K562 (cell line): ENCODE measurements at regions not wholly inside any gene's neighbourhood (a gene's known extent, or its start where the extent isn't known, plus 50 kb on each side); places are given as distances from the start of the nearest gene placed in this dataset.

Source experiments
- ATAC-seq: fragments of 200-7000 bp; cut with Tn5 transposase; 3 replicates; pipeline ENCODE4 v1.9.1; 2020; ENCODE audit warnings: moderate library complexity
- BruUV-seq: library from RNA; stranded (reverse); fragments of 400-500 nt; replicated peaks from 2 replicates; lab custom pipeline; 2021; lab: Mats Ljungman, UMichigan
- CTCF ChIA-PET: fragments of 300-600 bp; formaldehyde crosslinking; extraction: SDS; loops from one replicate; lab custom pipeline; 2021; ENCODE audit warnings: low intra/inter-chr PET ratio; lab: Yijun Ruan, JAX
- POLR2A ChIA-PET: fragments of 300-600, 350-650 bp; sonication (Branson Sonifier 250); formaldehyde crosslinking; extraction: SDS; loops from one replicate; lab custom pipeline; 2021; ENCODE audit warnings: antibody characterized with exemption, inconsistent platforms; lab: Yijun Ruan, JAX
- DNase-seq, 4 experiments: peaks; one replicate each; pipeline versions ENCODE4 v3.0.0 to v3.0.0-alpha.2; 2011 to 2018; ENCODE audit warnings: low spot score in 3 of 4, mixed read lengths in 3 of 4; ENCODE audit errors: extremely low read depth in 1 of 4
- FAIRE-seq: peaks from 2 replicates; lab custom pipeline; 2011; peaks lifted over from hg19 to GRCh38; lab: Jason Lieb, UNC
- H2AFZ ChIP-seq: 2 replicates; pipeline ENCODE4 v1.6.0; 2011; ENCODE audit warnings: low read depth, low read length, control low read depth, inconsistent platforms
- H3K27ac ChIP-seq: fragments of 200-600 bp; 3 replicates; pipeline ENCODE4 v1.8.0; 2011; ENCODE audit warnings: low read depth, mild to moderate bottlenecking, control low read depth, inconsistent platforms, low read length, moderate library complexity, mixed read lengths; ENCODE audit errors: extremely low read depth
- H3K27me3 ChIP-seq, 2 experiments: fragments of 300-600 bp in 1 of 2; 2 replicates in 1 of 2; 3 replicates in 1 of 2; pipeline versions ENCODE4 v1.6.0 to v1.8.0; 2011; ENCODE audit warnings: inconsistent platforms in 2 of 2, low read length in 2 of 2, mild to moderate bottlenecking in 1 of 2, mixed read lengths in 1 of 2, moderate library complexity in 1 of 2; ENCODE audit not compliant: control insufficient read depth in 2 of 2, insufficient read depth in 2 of 2
- H3K36me3 ChIP-seq: fragments of 300-600 bp; 3 replicates; pipeline ENCODE4 v1.8.0; 2011; ENCODE audit warnings: mild to moderate bottlenecking, low read length, inconsistent platforms; ENCODE audit not compliant: control insufficient read depth, insufficient read depth
- H3K4me1 ChIP-seq, 2 experiments: fragments of 200-600 bp in 1 of 2; replicated peaks in 1 of 2; 2 replicates in 1 of 2; 3 replicates in 1 of 2; pipeline versions ENCODE4 v1.5.1 to v1.8.0; 2011; ENCODE audit warnings: inconsistent platforms in 2 of 2, low read length in 2 of 2, mild to moderate bottlenecking in 1 of 2, mixed read lengths in 1 of 2, moderate library complexity in 1 of 2; ENCODE audit not compliant: control insufficient read depth in 2 of 2, insufficient read depth in 2 of 2
- H3K4me2 ChIP-seq: 2 replicates; pipeline ENCODE4 v1.6.1; 2011; ENCODE audit warnings: low read length, control low read depth, inconsistent platforms, mixed read lengths; ENCODE audit not compliant: insufficient read depth
- H3K4me3 ChIP-seq: fragments of 200-600 bp; sonication (generic), shearing (Covaris generic); 2 replicates; pipeline ENCODE4 v1.5.1; 2016; ENCODE audit warnings: control low read depth, inconsistent platforms
- H3K79me2 ChIP-seq: fragments of 200-600 bp; 3 replicates; pipeline ENCODE4 v1.8.0; 2011; ENCODE audit warnings: low read length, inconsistent platforms; ENCODE audit not compliant: control insufficient read depth, insufficient read depth
- H3K9ac ChIP-seq, 2 experiments: 2 replicates each; pipeline versions ENCODE4 v1.6.0 to v1.6.1; 2011; ENCODE audit warnings: low read depth in 2 of 2, low read length in 2 of 2, control low read depth in 1 of 2, inconsistent platforms in 1 of 2, mild to moderate bottlenecking in 1 of 2, mixed read lengths in 1 of 2; ENCODE audit not compliant: insufficient read depth in 1 of 2
- H3K9me1 ChIP-seq: one replicate; pipeline ENCODE4 v1.6.0; 2011; ENCODE audit warnings: inconsistent platforms, mild to moderate bottlenecking, low read length, moderate library complexity; ENCODE audit not compliant: control insufficient read depth, insufficient read depth
- H3K9me3 ChIP-seq: replicated peaks from 2 replicates; pipeline ENCODE4 v1.5.1; 2011; ENCODE audit warnings: low read depth, low read length, inconsistent platforms; ENCODE audit not compliant: control insufficient read depth, insufficient read depth
- H4K20me1 ChIP-seq: replicated peaks from 2 replicates; pipeline ENCODE4 v1.6.1; 2011; ENCODE audit warnings: low read length, inconsistent platforms, mixed read lengths; ENCODE audit not compliant: control insufficient read depth, insufficient read depth
- CBX2 ChIP-seq: fragments of 200-600 bp; sonication (generic); IDR thresholded peaks from one replicate; pipeline ENCODE4 v1.6.1; 2012; ENCODE audit warnings: mild to moderate bottlenecking, low read length, inconsistent platforms; ENCODE audit not compliant: insufficient read depth, poor library complexity, severe bottlenecking
- ELK1 ChIP-seq: sonication (generic); formaldehyde crosslinking; IDR thresholded peaks from 2 replicates; pipeline ENCODE4 v1.8.1; 2022; ENCODE audit warnings: missing genetic modification reagents
- MAFF ChIP-seq: IDR thresholded peaks from 2 replicates; pipeline ENCODE4 v1.6.1; 2012; ENCODE audit warnings: low read length, improper control_type of control experiment
- NFE2 ChIP-seq: IDR thresholded peaks from 2 replicates; pipeline ENCODE4 v1.6.1; 2014; ENCODE audit warnings: antibody characterized with exemption, low read depth
- SAFB2 ChIP-seq: fragments of 200-400 bp; formaldehyde crosslinking; IDR thresholded peaks from 2 replicates; pipeline ENCODE4 v1.6.1; 2018; ENCODE audit warnings: borderline replicate concordance, low read length, low read depth, moderate library complexity; ENCODE audit not compliant: severe bottlenecking
- SREBF2 ChIP-seq: sonication (generic); formaldehyde crosslinking; IDR thresholded peaks from 2 replicates; pipeline ENCODE4 v1.4.0; 2020; ENCODE audit warnings: mild to moderate bottlenecking, missing genetic modification reagents
- TFE3 ChIP-seq: fragments of 450-650 bp; formaldehyde crosslinking; IDR thresholded peaks from 2 replicates; pipeline ENCODE4 v1.4.0; 2020; ENCODE audit warnings: mild to moderate bottlenecking, mixed read lengths
- ZBTB26 ChIP-seq: fragments of 450-650 bp; formaldehyde crosslinking; IDR thresholded peaks from 2 replicates; pipeline ENCODE4 v1.4.0; 2022; ENCODE audit warnings: missing genetic modification characterization
- ZFP1 ChIP-seq: fragments of 450-650 bp; formaldehyde crosslinking; IDR thresholded peaks from 2 replicates; pipeline ENCODE4 v1.4.0; 2020; ENCODE audit warnings: mild to moderate bottlenecking, mixed read lengths
- WGBS: fragments of 100-300 bp; shearing (Covaris generic); methylation state at CpG from one replicate; pipeline ENCODE4 v1.1.6; 2016; ENCODE audit warnings: low coverage, mixed read lengths; ENCODE audit not compliant: insufficient coverage; ENCODE audit errors: missing lambda C conversion rate; 5-methylcytosine and 5-hydroxymethylcytosine counted together
- in situ Hi-C: fragments of 300-500 bp; cut with MboI; formaldehyde crosslinking; loops from 4 replicates; pipeline ENCODE4 v1.15.0; 2018; ENCODE audit warnings: inconsistent platforms, mixed read lengths
- intact Hi-C: fragments of 100-400 bp; cut with micrococcal nuclease; formaldehyde crosslinking; loops from 2 replicates; pipeline ENCODE4 v1.14.2; 2022

DNA sequence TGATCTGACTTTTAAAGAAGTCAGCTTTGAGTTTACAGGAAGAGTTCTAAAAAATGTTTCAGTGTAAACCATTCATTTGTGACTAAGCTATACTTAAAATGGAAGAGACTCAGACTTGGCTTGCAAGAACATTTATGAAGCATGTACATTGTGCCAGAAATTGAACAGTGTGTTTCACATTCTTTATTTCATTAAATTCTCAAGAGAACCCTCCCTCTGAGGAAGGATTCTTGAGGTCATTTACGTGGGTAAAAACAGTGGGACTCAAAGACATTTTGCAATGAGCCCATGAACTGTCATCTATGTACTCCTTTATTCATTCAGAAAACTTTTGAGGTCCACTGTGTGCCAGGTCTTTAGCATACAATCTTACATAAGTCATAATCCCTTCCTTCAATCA lies 143.6 kb upstream of the ZNF521 start (continued):
- no peak for TF ChIP-seq CBX2
- TF ChIP-seq NFE2, result no peak
- TF ChIP-seq, all 486 proteins: peak for 0

- FAIRE-seq, result no peak
- no TSS peak for BruUV-seq
- WGBS, result 0% methylated on average over 1 of the region's 1 CpG
- intact Hi-C loops, result no loop called here
- Histone ChIP-seq H4K20me1 (no peaks in the 10 kb centered on the region), H2AFZ (no peak overlapping the region), H3K9ac (no peak overlapping the region), H3K9me1 (no peaks in the 10 kb centered on the region), H3K4me3 (no peak overlapping the region), H3K79me2 (no peaks in the 10 kb centered on the region), H3K27me3 (no peaks in the 10 kb centered on the region), H3K27ac (no peak overlapping the region), H3K4me2 (no peak overlapping the region), H3K36me3 (no peaks in the 10 kb centered on the region), H3K9me3 (no peaks in the 10 kb centered on the region), H3K4me1 (no peaks in the 10 kb centered on the region)
- no peak for ATAC-seq
- ChIA-PET POLR2A (no interaction called here), CTCF (no interaction called here)
- in situ Hi-C loops, result no loop called here
- TF ChIP-seq TFE3 (CRISPR knock-in tag) (peak; percentile 63), ELK1 (CRISPR knock-in tag) (no peak), ZBTB26 (no peak), MAFF (no peak), ZFP1 (CRISPR knock-in tag) (no peak), SREBF2 (no peak), SAFB2 (no peak)
- DNase-seq, result no peak
Observed at GRCh38 chr18:25494888-25495287, 142.9 kb upstream of the ZNF521 start.
